Panc1 (cell line): ENCODE measurements at regions not wholly inside any gene's neighbourhood (a gene's known extent, or its start where the extent isn't known, plus 50 kb on each side); places are given as distances from the start of the nearest gene placed in this dataset.

Source experiments
- ATAC-seq: fragments of 200-7000 bp; cut with Tn5 transposase; 2 replicates; pipeline ENCODE4 v1.9.1; 2020; ENCODE audit warnings: mild to moderate bottlenecking, moderate library complexity
- BruUV-seq: library from RNA; stranded (reverse); fragments of 400-500 nt; replicated peaks from 2 replicates; lab custom pipeline; 2021; lab: Mats Ljungman, UMichigan
- CTCF ChIA-PET: fragments of 300-600 bp; sonication (Branson Sonifier 250); formaldehyde crosslinking; loops from one replicate; lab custom pipeline; 2022; ENCODE audit warnings: antibody characterized with exemption; lab: Charles Lee
- POLR2A ChIA-PET: fragments of 300-600 bp; sonication (Branson Sonifier 250); formaldehyde crosslinking; loops from one replicate; lab custom pipeline; 2022; ENCODE audit warnings: antibody characterized with exemption; lab: Charles Lee
- DNase-seq: peaks from one replicate; pipeline ENCODE4 v3.0.0-alpha.2; 2010; ENCODE audit warnings: low read depth, low spot score
- H3K27ac ChIP-seq: 2 replicates; pipeline ENCODE4 v1.5.1; 2011; ENCODE audit warnings: mild to moderate bottlenecking, low read length, inconsistent platforms
- H3K27me3 ChIP-seq: fragments of 200-500 bp; sonication (Bioruptor generic); 2 replicates; pipeline ENCODE4 v1.6.0; 2014; ENCODE audit warnings: low read length, inconsistent platforms; ENCODE audit not compliant: control insufficient read depth, insufficient read depth
- H3K36me3 ChIP-seq: fragments of 200-500 bp; sonication (Bioruptor generic); 2 replicates; pipeline ENCODE4 v1.5.1; 2014; ENCODE audit warnings: inconsistent platforms, mild to moderate bottlenecking, low read length, moderate library complexity; ENCODE audit not compliant: control insufficient read depth, insufficient read depth
- H3K4me1 ChIP-seq: 2 replicates; pipeline ENCODE4 v1.5.1; 2011; ENCODE audit warnings: inconsistent platforms, mild to moderate bottlenecking, low read length, moderate library complexity; ENCODE audit not compliant: control insufficient read depth, insufficient read depth
- H3K4me3 ChIP-seq, 2 experiments: 2 replicates each; pipeline ENCODE4 v1.5.1; 2011 to 2012; ENCODE audit warnings: low read depth in 2 of 2, low read length in 2 of 2, mild to moderate bottlenecking in 2 of 2, inconsistent platforms in 1 of 2, moderate library complexity in 1 of 2
- H3K9me3 ChIP-seq: fragments of 200-500 bp; sonication (Bioruptor generic); 2 replicates; pipeline ENCODE4 v1.5.1; 2014; ENCODE audit warnings: low read depth, mild to moderate bottlenecking, inconsistent platforms, low read length, moderate library complexity; ENCODE audit not compliant: control insufficient read depth, insufficient read depth
- POLR2AphosphoS5 ChIP-seq: IDR thresholded peaks from 2 replicates; pipeline ENCODE4 v1.6.1; 2012; ENCODE audit warnings: mild to moderate bottlenecking, low read depth, low read length, moderate library complexity
- REST ChIP-seq, 2 experiments: IDR thresholded peaks; 2 replicates each; pipeline ENCODE4 v1.6.1; 2011 to 2012; ENCODE audit warnings: low read depth in 2 of 2, control low read depth in 1 of 2, low read length in 1 of 2, mild to moderate bottlenecking in 1 of 2, moderate library complexity in 1 of 2; ENCODE audit not compliant: insufficient read depth in 1 of 2
- SIN3A ChIP-seq: IDR thresholded peaks from 2 replicates; pipeline ENCODE4 v1.6.1; 2012; ENCODE audit warnings: low read depth, mild to moderate bottlenecking, low read length, moderate library complexity, borderline replicate concordance; ENCODE audit not compliant: insufficient read depth
- TCF7L2 ChIP-seq: IDR thresholded peaks from 2 replicates; pipeline ENCODE4 v1.6.1; 2011; ENCODE audit warnings: mild to moderate bottlenecking, low read depth, low read length, inconsistent platforms
- in situ Hi-C: cut with HindIII; loops from 2 replicates; pipeline ENCODE4 v1.10.0; 2016; ENCODE audit warnings: low sequenced_read_pairs, low pct_unique_long_range_greater_than_20kb
- intact Hi-C: fragments of 100-400 bp; cut with micrococcal nuclease; formaldehyde crosslinking; loops from one replicate; pipeline ENCODE4 v1.10.0; 2022; ENCODE audit not compliant: unreplicated experiment
- TF ChIP-seq, protein P1 (sequence below): fragments of 450-650 bp; IDR thresholded peaks from 2 replicates; pipeline ENCODE4 v1.5.1; 2017; ENCODE audit warnings: mild to moderate bottlenecking

GRCh38 chr15:29968099-29968894, 114.5 kb upstream of the GOLGA8J start:
- intact Hi-C loops = no loop called here
- Histone ChIP-seq H3K4me1 (no peaks in the 10 kb centered on the region), H3K9me3 (no peaks in the 10 kb centered on the region), H3K27me3 (peaks cover 38% of the 10 kb centered on the region), H3K36me3 (no peaks in the 10 kb centered on the region), H3K4me3 (peak overlapping the region in 1 of 2 experiments; percentile 26; a peak in 2 of 4 replicates), H3K27ac (no peak overlapping the region)
- no peak for DNase-seq
- in situ Hi-C loops = no loop called here
- ChIA-PET CTCF (no interaction called here), POLR2A (no interaction called here)
- ATAC-seq = peak; percentile 69
- no peak for TF ChIP-seq REST (IDR thresholded peaks at IDR 0.05; ENCODE audit: insufficient read depth in 1 of 2, low read depth in 2 of 2, low read length in 1 of 2)
- TF ChIP-seq, protein P1, sequence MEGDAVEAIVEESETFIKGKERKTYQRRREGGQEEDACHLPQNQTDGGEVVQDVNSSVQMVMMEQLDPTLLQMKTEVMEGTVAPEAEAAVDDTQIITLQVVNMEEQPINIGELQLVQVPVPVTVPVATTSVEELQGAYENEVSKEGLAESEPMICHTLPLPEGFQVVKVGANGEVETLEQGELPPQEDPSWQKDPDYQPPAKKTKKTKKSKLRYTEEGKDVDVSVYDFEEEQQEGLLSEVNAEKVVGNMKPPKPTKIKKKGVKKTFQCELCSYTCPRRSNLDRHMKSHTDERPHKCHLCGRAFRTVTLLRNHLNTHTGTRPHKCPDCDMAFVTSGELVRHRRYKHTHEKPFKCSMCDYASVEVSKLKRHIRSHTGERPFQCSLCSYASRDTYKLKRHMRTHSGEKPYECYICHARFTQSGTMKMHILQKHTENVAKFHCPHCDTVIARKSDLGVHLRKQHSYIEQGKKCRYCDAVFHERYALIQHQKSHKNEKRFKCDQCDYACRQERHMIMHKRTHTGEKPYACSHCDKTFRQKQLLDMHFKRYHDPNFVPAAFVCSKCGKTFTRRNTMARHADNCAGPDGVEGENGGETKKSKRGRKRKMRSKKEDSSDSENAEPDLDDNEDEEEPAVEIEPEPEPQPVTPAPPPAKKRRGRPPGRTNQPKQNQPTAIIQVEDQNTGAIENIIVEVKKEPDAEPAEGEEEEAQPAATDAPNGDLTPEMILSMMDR = no peak
- TF ChIP-seq SIN3A = no peak
- no peak for TF ChIP-seq POLR2AphosphoS5
- TF ChIP-seq TCF7L2 = no peak
- BruUV-seq = no TSS peak

GRCh38 chr15:29962407-29962806, 120.3 kb upstream of the GOLGA8J start:
- ATAC-seq (no peak), DNase-seq (no peak)
- in situ Hi-C loops = no loop called here
- CTCF ChIA-PET = no interaction called here
- H3K27ac ChIP-seq = no peak overlapping the region
- BruUV-seq = no TSS peak
- H3K27me3 ChIP-seq = peaks cover 9% of the 10 kb centered on the region
- H3K4me3 ChIP-seq = no peak overlapping the region
- no peaks in the 10 kb centered on the region for H3K36me3 ChIP-seq
- intact Hi-C loops = no loop called here
- TF ChIP-seq, protein P1 = no peak
- no peak for TF ChIP-seq REST (IDR thresholded peaks at IDR 0.05; ENCODE audit: insufficient read depth in 1 of 2, low read depth in 2 of 2, low read length in 1 of 2)
- no peak for TF ChIP-seq TCF7L2
- TF ChIP-seq SIN3A = no peak
- no peak for TF ChIP-seq POLR2AphosphoS5
- no peaks in the 10 kb centered on the region for H3K9me3 ChIP-seq
- POLR2A ChIA-PET = no interaction called here
- no peaks in the 10 kb centered on the region for H3K4me1 ChIP-seq
